CD8-positive, alpha-beta memory T cell (primary cell): ENCODE measurements at regions not wholly inside any gene's neighbourhood (a gene's known extent, or its start where the extent isn't known, plus 50 kb on each side); places are given as distances from the start of the nearest gene placed in this dataset.
"Not testable (repeated sequence)": the region's sequence is repeated elsewhere in the genome, so short reads cannot be mapped to it uniquely, and the experiment has no call there.

Source experiments
- CTCF ChIA-PET: fragments of 350-600 bp; sonication (Branson Sonifier 250); formaldehyde crosslinking; loops from one replicate; lab custom pipeline; 2021; ENCODE audit warnings: antibody characterized with exemption; lab: Charles Lee
- POLR2A ChIA-PET: fragments of 350-600 bp; sonication (Branson Sonifier 250); formaldehyde crosslinking; loops from one replicate; lab custom pipeline; 2021; ENCODE audit warnings: antibody characterized with exemption; lab: Charles Lee
- DNase-seq, 5 donors: peaks; one replicate each; pipeline versions ENCODE4 v3.0.0 to v3.0.0-alpha.2; 2020 to 2022; ENCODE audit warnings: mixed read lengths in 1 of 5
- H3K27ac ChIP-seq: one replicate; pipeline ENCODE4 v1.7.0; 2013; ENCODE audit warnings: low read depth, mild to moderate bottlenecking, low read length, moderate library complexity
- H3K27me3 ChIP-seq: 2 replicates; pipeline ENCODE4 v1.7.0; 2013; ENCODE audit warnings: low read length, mild to moderate bottlenecking; ENCODE audit not compliant: insufficient read depth, poor library complexity, severe bottlenecking
- H3K36me3 ChIP-seq: 2 replicates; pipeline ENCODE4 v1.7.0; 2013; ENCODE audit warnings: mild to moderate bottlenecking, low read length, moderate library complexity; ENCODE audit not compliant: insufficient read depth
- H3K4me1 ChIP-seq: 2 replicates; pipeline ENCODE4 v1.7.0; 2013; ENCODE audit warnings: mild to moderate bottlenecking, low read length, moderate library complexity; ENCODE audit not compliant: insufficient read depth
- H3K4me3 ChIP-seq: 2 replicates; pipeline ENCODE4 v1.7.0; 2013; ENCODE audit warnings: mild to moderate bottlenecking, low read length
- H3K9me3 ChIP-seq: 2 replicates; pipeline ENCODE4 v1.7.0; 2013; ENCODE audit warnings: mild to moderate bottlenecking, low read length
- H3K27ac Mint-ChIP-seq, 8 donors: one replicate each; pipeline ENCODE4 v1.8.0; 2020 to 2021; ENCODE audit warnings: mixed read lengths in 8 of 8, mild to moderate bottlenecking in 6 of 8, inconsistent platforms in 3 of 8, moderate library complexity in 3 of 8
- H3K27me3 Mint-ChIP-seq, 2 donors: one replicate each; pipeline ENCODE4 v1.8.0; 2020 to 2021; ENCODE audit warnings: mixed read lengths in 2 of 2, mild to moderate bottlenecking in 1 of 2, moderate library complexity in 1 of 2
- H3K36me3 Mint-ChIP-seq, 3 donors: one replicate each; pipeline ENCODE4 v1.8.0; 2020 to 2021; ENCODE audit warnings: mixed read lengths in 3 of 3, inconsistent platforms in 1 of 3, mild to moderate bottlenecking in 1 of 3
- H3K4me1 Mint-ChIP-seq, 3 donors: one replicate each; pipeline ENCODE4 v1.8.0; 2020 to 2021; ENCODE audit warnings: mixed read lengths in 3 of 3, inconsistent platforms in 1 of 3, mild to moderate bottlenecking in 1 of 3
- H3K4me3 Mint-ChIP-seq, 7 donors: one replicate each; pipeline ENCODE4 v1.8.0; 2020 to 2021; ENCODE audit warnings: mixed read lengths in 7 of 7, mild to moderate bottlenecking in 6 of 7, moderate library complexity in 4 of 7, inconsistent platforms in 2 of 7
- H3K9me3 Mint-ChIP-seq, 5 donors: one replicate each; pipeline ENCODE4 v1.8.0; 2020 to 2022; ENCODE audit warnings: mixed read lengths in 5 of 5, mild to moderate bottlenecking in 3 of 5, moderate library complexity in 2 of 5, inconsistent platforms in 1 of 5

DNA sequence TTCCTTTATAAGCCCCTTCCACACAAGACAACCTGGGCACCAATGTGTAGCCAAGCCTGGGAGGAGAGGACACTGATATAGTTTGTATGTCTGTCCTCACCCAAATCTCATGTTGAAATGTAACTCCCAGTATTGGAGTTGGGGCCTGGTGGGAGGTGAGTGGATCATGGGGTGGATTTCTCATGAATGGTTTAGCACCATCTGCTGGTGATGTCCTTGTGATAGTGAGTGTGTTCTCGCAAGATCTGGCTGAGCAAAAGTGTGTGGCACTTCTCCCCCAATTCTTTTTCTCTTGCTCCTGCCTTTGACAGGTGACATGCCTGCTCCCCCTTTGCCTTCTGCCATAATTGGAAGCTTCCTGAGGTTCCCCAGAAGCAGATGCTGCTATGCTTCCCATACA is 135.8 kb downstream of the USP31 start:
- Histone ChIP-seq H3K4me3 (no peak overlapping the region), H3K27ac (no peak overlapping the region), H3K9me3 (no peaks in the 10 kb centered on the region), H3K4me1 (no peaks in the 10 kb centered on the region), H3K36me3 (no peaks in the 10 kb centered on the region), H3K27me3 (no peaks in the 10 kb centered on the region)
- H3K4me1 Mint-ChIP-seq = no peaks in the 10 kb centered on the region
- DNase-seq = no peak
- no peaks in the 10 kb centered on the region for H3K36me3 Mint-ChIP-seq
- POLR2A ChIA-PET = no interaction called here
- peaks cover 3 to 20% of the 10 kb centered on the region in 2 donors for H3K27me3 Mint-ChIP-seq
- H3K9me3 Mint-ChIP-seq = no peaks in the 10 kb centered on the region
- CTCF ChIA-PET = no interaction called here
- no peak overlapping the region for H3K27ac Mint-ChIP-seq
- no peak overlapping the region for H3K4me3 Mint-ChIP-seq

DNA sequence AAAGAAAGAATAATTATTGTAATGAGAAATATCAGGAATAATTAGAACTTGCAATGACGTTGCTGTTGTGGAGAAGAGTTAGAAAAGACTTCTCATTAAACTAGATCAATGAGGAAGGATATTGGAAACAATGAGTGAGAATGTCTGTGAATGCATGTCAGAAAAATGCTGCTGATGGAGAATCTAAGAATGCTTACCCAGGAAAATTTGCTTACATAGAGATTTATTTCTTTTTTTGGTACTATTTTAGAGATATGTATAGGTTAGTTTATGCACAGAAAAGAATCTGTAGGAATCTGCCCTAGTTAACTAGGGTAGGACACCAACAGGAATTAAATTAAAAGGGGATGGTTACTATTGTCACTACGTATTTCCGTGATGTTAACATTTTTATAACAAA is 140.2 kb downstream of the USP31 start:
- ChIA-PET CTCF (no interaction called here), POLR2A (no interaction called here)
- Histone ChIP-seq H3K36me3 (no peaks in the 10 kb centered on the region), H3K4me1 (no peaks in the 10 kb centered on the region), H3K27ac (no peak overlapping the region), H3K27me3 (no peaks in the 10 kb centered on the region), H3K4me3 (no peak overlapping the region), H3K9me3 (no peaks in the 10 kb centered on the region)
- H3K27ac Mint-ChIP-seq = no peak overlapping the region
- DNase-seq = no peak
- H3K4me1 Mint-ChIP-seq = no peaks in the 10 kb centered on the region
- no peaks in the 10 kb centered on the region for H3K9me3 Mint-ChIP-seq
- peaks cover 4 to 22% of the 10 kb centered on the region in 2 donors for H3K27me3 Mint-ChIP-seq
- H3K4me3 Mint-ChIP-seq = no peak overlapping the region
- no peaks in the 10 kb centered on the region for H3K36me3 Mint-ChIP-seq

DNA sequence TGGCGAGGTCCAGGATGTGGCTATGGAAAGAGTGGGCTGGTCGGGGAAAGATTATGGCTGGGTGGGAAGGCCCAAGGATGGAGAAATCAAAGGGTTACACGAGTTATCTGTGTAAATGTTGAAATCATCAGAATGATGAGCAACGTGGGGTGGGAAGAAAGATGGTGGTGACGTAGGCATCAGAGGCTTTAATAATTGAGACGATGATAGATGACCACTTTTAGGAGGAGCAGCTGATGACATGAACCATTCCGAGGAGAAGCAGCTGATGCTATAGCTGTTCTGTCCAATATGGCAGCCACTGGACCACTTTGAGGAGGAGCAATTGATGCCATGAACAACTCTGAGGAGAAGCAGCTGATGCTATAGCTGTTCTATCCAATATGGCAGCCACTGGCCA is 141.2 kb downstream of the USP31 start:
- H3K4me1 Mint-ChIP-seq = no peaks in the 10 kb centered on the region
- H3K27me3 Mint-ChIP-seq = peaks cover 4 to 28% of the 10 kb centered on the region in 2 donors
- H3K36me3 Mint-ChIP-seq = no peaks in the 10 kb centered on the region
- Histone ChIP-seq H3K27ac (no peak overlapping the region), H3K4me3 (no peak overlapping the region), H3K27me3 (no peaks in the 10 kb centered on the region), H3K36me3 (no peaks in the 10 kb centered on the region), H3K4me1 (no peaks in the 10 kb centered on the region), H3K9me3 (no peaks in the 10 kb centered on the region)
- no peaks in the 10 kb centered on the region for H3K9me3 Mint-ChIP-seq
- no peak overlapping the region for H3K27ac Mint-ChIP-seq
- DNase-seq = no peak
- POLR2A ChIA-PET = no interaction called here
- CTCF ChIA-PET = no interaction called here
- H3K4me3 Mint-ChIP-seq = no peak overlapping the region

DNA sequence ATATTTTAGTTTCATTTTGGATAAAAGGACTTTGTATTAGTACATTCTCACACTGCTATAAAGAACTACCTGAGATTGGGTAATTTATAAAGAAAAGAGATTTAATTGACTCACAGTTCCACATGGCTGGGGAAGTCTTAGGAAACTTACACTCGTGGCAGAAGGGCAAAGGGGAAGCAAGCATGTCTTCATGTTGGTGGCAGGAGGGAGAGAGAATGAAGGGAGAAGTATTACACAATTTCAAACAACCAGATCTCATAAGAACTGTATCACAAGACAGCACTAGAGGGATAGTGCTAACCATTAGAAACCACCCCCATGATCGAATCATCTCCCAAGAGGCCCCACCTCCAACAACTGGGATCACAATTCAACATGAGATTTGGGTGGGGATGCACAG is 142.9 kb downstream of the USP31 start:
- no peak for DNase-seq
- Mint-ChIP-seq H3K9me3 (no peaks in the 10 kb centered on the region), H3K27ac (peak overlapping the region in 1 of 8 donors; percentile 14), H3K4me1 (no peaks in the 10 kb centered on the region), H3K36me3 (no peaks in the 10 kb centered on the region), H3K4me3 (no peak overlapping the region), H3K27me3 (peaks cover 4 to 35% of the 10 kb centered on the region in 2 donors)
- CTCF ChIA-PET = no interaction called here
- H3K4me1 ChIP-seq = no peaks in the 10 kb centered on the region
- H3K27me3 ChIP-seq = no peaks in the 10 kb centered on the region
- no peak overlapping the region for H3K4me3 ChIP-seq
- H3K9me3 ChIP-seq = no peaks in the 10 kb centered on the region
- POLR2A ChIA-PET = no interaction called here
- H3K36me3 ChIP-seq = no peaks in the 10 kb centered on the region
- H3K27ac ChIP-seq = no peak overlapping the region

DNA sequence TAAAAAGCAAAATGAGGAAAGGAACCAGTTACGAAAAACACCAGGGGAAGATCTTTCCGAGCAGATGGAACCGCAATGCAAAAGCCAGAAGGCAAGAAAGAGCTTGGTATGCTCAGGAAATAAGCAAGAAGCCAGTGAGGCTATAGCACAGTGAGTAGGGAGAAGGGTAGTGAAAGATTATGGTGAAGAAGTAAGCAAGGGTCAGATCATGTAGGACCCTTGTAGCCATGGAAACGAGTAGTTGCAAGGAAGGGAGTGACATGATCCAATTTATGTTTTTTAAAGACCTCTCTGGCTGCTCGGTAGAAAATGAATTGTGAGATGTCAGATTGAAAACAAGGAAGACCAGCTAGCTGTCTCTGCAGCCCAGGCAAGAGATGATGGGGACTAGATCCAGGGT is 143.3 kb downstream of the USP31 start:
- ChIA-PET CTCF (no interaction called here), POLR2A (no interaction called here)
- no peak overlapping the region for H3K4me3 ChIP-seq
- no peaks in the 10 kb centered on the region for H3K36me3 Mint-ChIP-seq
- no peak overlapping the region for H3K27ac Mint-ChIP-seq
- no peaks in the 10 kb centered on the region for H3K36me3 ChIP-seq
- no peaks in the 10 kb centered on the region for H3K9me3 Mint-ChIP-seq
- no peaks in the 10 kb centered on the region for H3K27me3 ChIP-seq
- H3K4me3 Mint-ChIP-seq = no peak overlapping the region
- H3K27ac ChIP-seq = no peak overlapping the region
- no peaks in the 10 kb centered on the region for H3K4me1 ChIP-seq
- peaks cover 4 to 35% of the 10 kb centered on the region in 2 donors for H3K27me3 Mint-ChIP-seq
- H3K4me1 Mint-ChIP-seq = no peaks in the 10 kb centered on the region
- H3K9me3 ChIP-seq = no peaks in the 10 kb centered on the region
- no peak for DNase-seq

DNA sequence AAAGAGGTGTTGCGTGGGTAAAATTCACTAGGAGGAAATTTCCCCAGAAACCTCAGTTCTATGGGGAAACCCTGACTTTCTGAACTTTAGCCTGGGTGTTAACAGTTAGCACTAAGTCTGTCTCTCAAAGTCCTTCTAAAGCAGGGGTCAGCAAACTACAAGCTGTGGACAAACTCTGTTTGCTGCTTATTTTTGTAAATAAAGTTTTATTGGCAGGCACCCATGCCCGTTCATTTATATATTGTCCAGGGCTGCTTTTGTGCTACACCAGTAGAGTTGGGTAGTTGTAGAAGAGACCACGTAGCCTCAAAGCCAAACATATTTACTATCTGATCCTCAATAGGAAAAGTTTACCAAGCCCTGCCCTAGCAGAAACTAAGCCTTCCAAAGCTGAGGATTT is 159.7 kb downstream of the USP31 start:
- ChIA-PET CTCF (no interaction called here), POLR2A (no interaction called here)
- H3K27ac ChIP-seq = no peak overlapping the region
- no peak overlapping the region for H3K4me3 ChIP-seq
- H3K36me3 Mint-ChIP-seq = no peaks in the 10 kb centered on the region
- no peaks in the 10 kb centered on the region for H3K4me1 ChIP-seq
- peaks cover 6 to 17% (median 12%) of the 10 kb centered on the region in 5 donors for H3K9me3 Mint-ChIP-seq
- DNase-seq = no peak
- H3K4me1 Mint-ChIP-seq = no peaks in the 10 kb centered on the region
- no peak overlapping the region for H3K27ac Mint-ChIP-seq
- no peaks in the 10 kb centered on the region for H3K36me3 ChIP-seq
- H3K27me3 Mint-ChIP-seq = peaks cover 7 to 31% of the 10 kb centered on the region in 2 donors
- no peaks in the 10 kb centered on the region for H3K27me3 ChIP-seq
- H3K4me3 Mint-ChIP-seq = no peak overlapping the region
- no peaks in the 10 kb centered on the region for H3K9me3 ChIP-seq

DNA sequence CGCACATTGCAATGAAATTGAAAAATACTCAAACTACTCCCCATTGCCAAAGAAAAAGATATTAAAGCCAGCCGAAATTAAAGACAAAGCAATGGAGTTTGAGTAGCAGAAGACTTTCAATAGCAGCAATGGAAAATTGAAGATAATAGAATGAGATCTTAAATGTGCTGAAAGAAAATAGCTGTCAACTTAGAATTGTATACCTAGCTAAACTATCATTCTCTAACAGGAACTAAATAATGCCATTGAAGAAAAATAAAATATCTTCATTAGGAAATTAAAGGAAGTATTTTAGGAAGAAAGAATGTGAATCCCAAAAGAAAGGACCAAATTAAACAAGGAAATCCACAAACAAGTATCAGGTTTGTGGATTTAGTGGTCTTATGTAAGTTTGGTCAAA is 165.6 kb downstream of the USP31 start:
- ChIA-PET POLR2A (no interaction called here), CTCF (no interaction called here)
- peaks cover 24 to 33% (median 30%) of the 10 kb centered on the region in 5 donors for H3K9me3 Mint-ChIP-seq
- no peaks in the 10 kb centered on the region for H3K36me3 Mint-ChIP-seq
- H3K4me1 ChIP-seq = no peaks in the 10 kb centered on the region
- H3K36me3 ChIP-seq = no peaks in the 10 kb centered on the region
- H3K9me3 ChIP-seq = no peaks in the 10 kb centered on the region
- H3K4me3 ChIP-seq = no peak overlapping the region
- no peaks in the 10 kb centered on the region for H3K27me3 ChIP-seq
- no peak overlapping the region for H3K4me3 Mint-ChIP-seq
- H3K4me1 Mint-ChIP-seq = no peaks in the 10 kb centered on the region
- H3K27ac ChIP-seq = no peak overlapping the region
- peaks cover 5 to 19% of the 10 kb centered on the region in 2 donors for H3K27me3 Mint-ChIP-seq
- DNase-seq = no peak
- H3K27ac Mint-ChIP-seq = no peak overlapping the region

DNA sequence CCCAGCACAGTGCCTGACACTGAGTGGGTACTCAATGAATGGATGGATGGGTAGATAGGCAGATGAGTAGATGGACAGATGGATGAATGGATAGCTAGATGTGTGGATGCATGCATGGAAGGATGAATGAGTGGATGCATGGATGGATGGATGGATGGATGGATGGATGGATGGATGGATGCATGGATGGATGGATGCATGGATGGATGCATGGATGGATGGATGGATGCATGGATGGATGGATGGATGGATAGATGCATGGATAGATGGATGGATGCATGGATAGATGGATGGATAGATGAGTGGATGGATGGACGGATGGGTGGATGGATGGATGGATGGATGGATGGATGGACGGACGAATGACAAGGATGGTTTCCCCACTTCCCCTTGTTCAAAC is 166.6 kb downstream of the HS3ST2 start:
- peaks cover 3 to 25% of the 10 kb centered on the region in 2 donors for H3K27me3 Mint-ChIP-seq
- POLR2A ChIA-PET, H3K4me1 ChIP-seq, H3K27me3 ChIP-seq, DNase-seq, H3K27ac ChIP-seq, H3K27ac Mint-ChIP-seq, CTCF ChIA-PET, H3K4me3 ChIP-seq, H3K9me3 ChIP-seq, H3K36me3 Mint-ChIP-seq, H3K4me1 Mint-ChIP-seq, H3K4me3 Mint-ChIP-seq, H3K36me3 ChIP-seq: not testable (repeated sequence)
- peaks cover 18 to 28% (median 24%) of the 10 kb centered on the region in 5 donors for H3K9me3 Mint-ChIP-seq

DNA sequence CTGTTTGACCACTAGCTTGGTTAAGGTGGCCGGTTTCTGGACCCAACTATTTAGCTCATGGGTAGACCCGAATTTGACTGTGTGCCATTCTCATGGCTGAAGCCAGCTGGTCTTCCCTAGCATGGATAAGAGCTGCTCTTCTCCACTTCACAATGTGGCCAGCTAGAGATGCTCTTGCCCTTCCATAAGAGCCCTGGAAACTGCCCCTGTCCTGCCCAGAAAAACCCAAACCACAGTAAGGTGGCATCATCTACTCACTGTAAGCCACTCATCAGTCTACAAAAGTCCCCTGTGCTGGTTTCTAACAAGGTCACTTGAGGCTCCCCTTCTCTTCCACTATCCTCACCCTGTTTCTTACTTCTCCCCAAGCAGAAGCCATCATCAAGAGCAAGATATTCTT is 165.1 kb downstream of the HS3ST2 start:
- Histone ChIP-seq H3K27ac (no peak overlapping the region), H3K36me3 (no peaks in the 10 kb centered on the region), H3K4me1 (no peaks in the 10 kb centered on the region), H3K9me3 (no peaks in the 10 kb centered on the region), H3K4me3 (no peak overlapping the region), H3K27me3 (no peaks in the 10 kb centered on the region)
- DNase-seq = no peak
- no peaks in the 10 kb centered on the region for H3K4me1 Mint-ChIP-seq
- no peaks in the 10 kb centered on the region for H3K36me3 Mint-ChIP-seq
- H3K4me3 Mint-ChIP-seq = no peak overlapping the region
- peaks cover 5 to 39% of the 10 kb centered on the region in 2 donors for H3K27me3 Mint-ChIP-seq
- no peak overlapping the region for H3K27ac Mint-ChIP-seq
- CTCF ChIA-PET = no interaction called here
- H3K9me3 Mint-ChIP-seq = peaks cover 12 to 20% (median 15%) of the 10 kb centered on the region in 5 donors
- POLR2A ChIA-PET = no interaction called here
